ENCODE measurements at regions not wholly inside any gene's neighbourhood (a gene's known extent, or its start where the extent isn't known, plus 50 kb on each side); places are given as distances from the start of the nearest gene placed in this dataset.
"Not testable (repeated sequence)": the region's sequence is repeated elsewhere in the genome, so short reads cannot be mapped to it uniquely, and the experiment has no call there.

GRCh38 chr12:13924286-13924685, 57.1 kb downstream of the GRIN2B start:
- no peak for DNase-seq

- DNase-seq, result no peak
Measured at GRCh38 chr12:13918897-13919296, 62.5 kb downstream of the GRIN2B start.

DNA sequence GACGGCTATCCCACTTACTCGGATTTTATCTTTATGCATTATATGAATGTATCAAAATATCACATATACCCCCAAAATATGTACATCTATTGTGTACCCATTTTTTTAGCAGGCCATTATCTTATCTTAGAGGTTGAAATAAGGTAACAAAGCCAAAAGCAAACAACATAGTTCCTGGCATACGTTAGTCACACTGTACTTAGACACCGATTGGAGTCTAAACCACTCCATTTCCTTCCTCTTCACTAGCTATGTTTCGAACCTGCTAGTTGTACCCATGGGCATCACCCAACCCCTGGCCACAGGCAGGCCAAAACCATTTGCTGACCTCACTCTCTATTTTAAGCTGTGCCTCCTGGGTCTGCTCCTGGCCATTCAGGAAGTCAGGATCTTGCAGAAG, 66.3 kb downstream of the GRIN2B start:
- no peak for DNase-seq

GRCh38 chr12:13913371-13913770, 68.0 kb downstream of the GRIN2B start:
- DNase-seq, result no peak

- no peak for DNase-seq
Measured at GRCh38 chr12:13911756-13912554, 69.4 kb downstream of the GRIN2B start.

GRCh38 chr12:13905794-13906193, 75.6 kb downstream of the GRIN2B start:
- no peak for DNase-seq

DNA sequence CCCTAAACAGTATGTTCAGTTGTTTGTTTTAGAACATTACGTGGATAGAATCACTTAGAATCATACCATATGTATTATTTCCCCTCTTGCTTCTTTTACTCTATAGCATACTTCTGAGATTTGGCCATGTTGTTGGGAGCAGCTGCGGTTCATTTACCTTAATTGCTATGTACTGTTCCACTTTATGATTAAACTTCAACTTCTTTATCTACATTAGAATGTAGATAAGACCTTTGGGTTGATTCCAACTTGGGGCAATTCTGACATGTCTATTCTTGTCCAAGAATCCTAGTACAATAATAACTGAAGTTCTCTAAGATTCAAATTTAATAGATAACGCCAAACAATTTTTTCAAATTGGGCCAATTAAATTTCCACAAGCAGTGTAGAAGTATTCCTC, 80.7 kb downstream of the GRIN2B start:
- DNase-seq, result no peak

GRCh38 chr12:13898387-13898786, 83.0 kb downstream of the GRIN2B start:
- not testable (repeated sequence) for DNase-seq

- DNase-seq, result no peak
Measured at GRCh38 chr12:13897811-13898210, 83.6 kb downstream of the GRIN2B start.

GRCh38 chr12:13896063-13896626, 85.3 kb downstream of the GRIN2B start:
- DNase-seq, result no peak

- DNase-seq, result no peak
Measured at GRCh38 chr12:13891902-13892301, 89.5 kb downstream of the GRIN2B start.

DNA sequence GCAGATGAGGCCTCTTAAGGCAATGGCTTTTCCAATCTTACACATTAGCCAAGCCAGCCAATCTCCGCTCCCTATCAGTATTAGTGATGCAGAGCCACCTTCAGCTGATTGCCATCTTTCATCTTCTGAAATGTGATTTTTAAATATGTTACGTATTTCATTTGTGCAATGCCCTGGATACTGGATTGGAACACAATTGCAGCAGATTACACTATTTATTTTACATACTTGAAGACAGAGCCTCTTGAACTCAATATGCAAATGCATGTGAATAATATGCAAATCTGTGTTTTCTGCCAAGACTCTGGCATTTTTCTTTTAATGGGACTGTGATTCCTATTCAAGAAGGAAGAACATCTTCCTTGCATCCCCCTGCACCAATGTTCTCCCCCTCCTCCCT, 90.5 kb downstream of the GRIN2B start:
- no peak for DNase-seq

DNA sequence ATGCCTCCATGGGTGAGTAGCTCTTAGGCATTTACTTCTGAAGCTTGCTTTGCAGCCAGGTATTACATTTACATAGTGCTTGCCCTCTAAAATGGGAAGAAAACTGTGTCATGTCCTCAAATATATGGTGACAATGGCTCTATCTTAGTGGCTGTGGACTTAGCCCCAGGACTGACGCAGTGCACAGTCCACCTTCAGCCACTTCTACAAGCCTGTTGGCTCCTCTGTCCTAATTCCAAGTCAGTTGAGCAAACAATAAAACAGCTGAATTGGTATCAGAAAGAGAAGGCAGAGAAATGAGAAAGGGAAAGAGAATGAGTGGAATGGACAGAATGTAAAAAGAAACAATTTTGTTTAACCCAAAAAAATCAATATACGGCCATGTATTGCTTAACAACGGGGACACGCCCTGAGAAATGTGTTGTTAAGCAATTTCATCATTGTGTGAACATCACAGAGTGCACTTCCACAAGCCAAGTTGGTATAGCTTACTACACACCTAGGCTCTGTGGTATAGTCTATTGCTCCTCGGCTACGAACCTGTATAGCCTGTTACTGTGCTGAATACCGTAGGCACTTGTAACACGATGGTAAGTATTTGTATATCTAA, 93.5 kb downstream of the GRIN2B start:
- no peak for DNase-seq

- DNase-seq, result no peak
Measured at GRCh38 chr12:13882176-13882575, 99.2 kb downstream of the GRIN2B start.

- no peak for DNase-seq
Measured at GRCh38 chr12:13880613-13881012, 100.8 kb downstream of the GRIN2B start.

DNA sequence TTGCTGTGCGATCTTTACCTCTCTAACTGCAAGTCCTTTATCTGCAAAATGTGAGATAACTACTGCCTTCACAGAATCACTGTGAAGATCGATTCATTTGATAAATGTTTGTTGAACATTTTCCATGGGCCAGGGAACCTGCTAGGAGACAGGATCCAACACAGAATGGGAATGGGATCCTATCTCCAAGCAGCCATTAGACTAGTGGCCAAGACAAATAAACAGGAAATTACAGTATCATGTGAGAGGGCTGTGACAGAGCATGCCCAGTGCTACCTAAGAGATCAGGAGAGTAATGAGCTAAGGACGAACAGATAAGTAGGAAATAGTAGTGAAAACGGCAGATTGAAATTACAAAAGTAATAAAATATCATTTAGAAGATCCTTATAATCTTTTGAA, 105.7 kb downstream of the GRIN2B start:
- no peak for DNase-seq

GRCh38 chr12:13870255-13870654, 111.1 kb downstream of the GRIN2B start:
- no peak for DNase-seq

GRCh38 chr12:13864081-13864673, 117.2 kb downstream of the GRIN2B start:
- peak; percentile 91 for DNase-seq

GRCh38 chr12:13857750-13858149, 123.7 kb downstream of the GRIN2B start:
- DNase-seq, result no peak

- no peak for DNase-seq
Measured at GRCh38 chr12:13853471-13853870, 127.9 kb downstream of the GRIN2B start.

DNA sequence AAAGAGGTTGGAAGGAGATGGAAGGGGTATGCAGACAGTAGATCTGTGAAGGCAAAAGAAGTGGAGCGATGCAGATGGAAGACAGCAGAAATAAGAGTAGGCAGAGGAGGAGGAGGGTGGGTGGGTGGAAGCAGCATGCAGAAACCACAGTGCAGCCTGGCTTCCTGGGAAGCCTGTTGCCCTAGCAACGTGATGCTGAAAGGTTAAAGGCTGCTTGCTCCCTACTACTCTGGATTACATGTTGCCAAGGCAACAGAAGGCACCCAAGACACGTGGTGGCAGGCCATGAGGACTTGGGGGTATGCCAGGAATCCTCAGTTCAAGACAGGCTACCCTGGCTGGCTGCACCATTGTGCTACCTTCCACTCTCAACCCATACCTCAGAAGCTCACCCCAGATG, 129.6 kb downstream of the GRIN2B start:
- DNase-seq, result no peak

GRCh38 chr12:13849456-13849855, 131.9 kb downstream of the GRIN2B start:
- DNase-seq, result no peak

- no peak for DNase-seq
Measured at GRCh38 chr12:13843841-13844240, 137.6 kb downstream of the GRIN2B start.

Data from tongue (tissue), 1 donor.